BLaER1 treated with 17β-estradiol and CSF1 and Interleukin-3, amounts not matched to agents 10 nM and 100 nM (cell line): ENCODE measurements at regions not wholly inside any gene's neighbourhood (a gene's known extent, or its start where the extent isn't known, plus 50 kb on each side); places are given as distances from the start of the nearest gene placed in this dataset.
A peak's percentile ranks its signal among the peaks of the same experiment; 100 is the strongest.

Experiments
- H3K27ac ChIP-seq, 11 experiments: shearing (Covaris generic); formaldehyde crosslinking; 2 replicates each; pipeline ENCODE4 v1.8.1; 2022
- H3K27me3 ChIP-seq, 11 experiments: shearing (Covaris generic); formaldehyde crosslinking; 2 replicates each; pipeline ENCODE4 v1.8.1; 2022
- H3K36me3 ChIP-seq, 11 experiments: shearing (Covaris generic); formaldehyde crosslinking; 2 replicates each; pipeline ENCODE4 v1.8.1; 2022
- H3K4me1 ChIP-seq, 10 experiments: shearing (Covaris generic); formaldehyde crosslinking; 2 replicates each; pipeline ENCODE4 v1.8.1; 2022
- H3K4me2 ChIP-seq, 11 experiments: shearing (Covaris generic); formaldehyde crosslinking; 2 replicates each; pipeline ENCODE4 v1.8.1; 2022
- H3K4me3 ChIP-seq, 10 experiments: shearing (Covaris generic); formaldehyde crosslinking; 2 replicates each; pipeline ENCODE4 v1.8.1; 2022
- H3K9ac ChIP-seq, 11 experiments: shearing (Covaris generic); formaldehyde crosslinking; 2 replicates each; pipeline ENCODE4 v1.8.1; 2022
- H3K9me3 ChIP-seq, 11 experiments: shearing (Covaris generic); formaldehyde crosslinking; replicated peaks in 1 of 11; 2 replicates each; pipeline ENCODE4 v1.8.1; 2022
- H4K20me1 ChIP-seq, 11 experiments: shearing (Covaris generic); formaldehyde crosslinking; 2 replicates each; pipeline ENCODE4 v1.8.1; 2022
- Cebpa-rat ChIP-seq, 11 experiments: shearing (Covaris generic); IDR thresholded peaks; 2 replicates each; pipeline ENCODE4 v1.8.1; 2022

DNA sequence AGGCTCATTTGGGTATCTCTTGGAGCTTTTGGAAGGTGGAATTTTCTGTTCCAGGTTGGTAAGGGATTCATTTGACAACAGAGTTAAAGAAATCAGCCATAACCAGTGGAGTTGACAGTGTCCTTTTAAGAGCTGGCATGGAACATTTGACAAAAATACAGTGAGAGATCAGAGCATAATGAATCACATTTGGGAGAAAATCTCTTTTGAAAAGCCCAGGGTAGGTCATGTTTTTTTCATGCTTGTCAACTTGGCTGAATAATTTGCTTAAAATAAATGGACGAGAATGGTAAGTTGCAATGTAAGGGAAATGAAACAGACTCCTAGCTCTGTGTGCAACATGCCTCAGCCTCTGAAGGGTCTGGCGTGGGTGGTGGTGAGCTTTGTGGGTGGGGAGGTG, 235.3 kb upstream of the N4BP1 start:
- peak overlapping the region in 3 of 11 experiments; percentile 2 to 23 (median 15); a peak in 2 of 22 replicates for H3K4me2 ChIP-seq
- H3K36me3 ChIP-seq: no peaks in the 10 kb centered on the region
- no peak overlapping the region for H3K27ac ChIP-seq
- no peak for TF ChIP-seq Cebpa-rat (IDR thresholded peaks at IDR 0.05)
- peaks cover 0 to 18% (median 0%) of the 10 kb centered on the region in 10 experiments; a peak in 6 of 20 replicates for H3K4me1 ChIP-seq
- no peaks in the 10 kb centered on the region for H3K27me3 ChIP-seq
- no peak overlapping the region for H3K4me3 ChIP-seq
- H4K20me1 ChIP-seq: no peaks in the 10 kb centered on the region
- no peaks in the 10 kb centered on the region for H3K9me3 ChIP-seq
- no peak overlapping the region for H3K9ac ChIP-seq

DNA sequence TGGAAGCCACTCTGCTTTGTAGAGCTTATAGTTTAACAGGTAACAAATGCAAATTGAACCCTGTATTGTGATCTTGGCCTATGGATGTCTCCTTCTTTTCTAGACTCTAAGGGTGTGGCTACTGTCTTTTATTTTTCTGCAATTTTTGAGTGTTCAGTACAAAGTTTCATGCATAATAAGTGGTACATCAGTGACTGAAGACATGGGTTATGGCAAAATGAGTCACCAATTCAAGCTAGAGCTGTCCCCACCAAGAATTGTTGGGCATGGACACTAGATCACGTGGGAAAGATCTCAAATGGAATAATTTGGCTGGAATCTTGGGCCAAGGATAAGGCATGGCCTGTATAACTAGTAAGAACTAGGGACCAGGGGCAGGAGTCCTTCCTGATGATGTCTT, 228.4 kb upstream of the N4BP1 start:
- Histone ChIP-seq H3K9me3 (no peaks in the 10 kb centered on the region), H4K20me1 (no peaks in the 10 kb centered on the region), H3K4me2 (no peak overlapping the region), H3K27me3 (no peaks in the 10 kb centered on the region), H3K36me3 (no peaks in the 10 kb centered on the region), H3K4me3 (no peak overlapping the region), H3K4me1 (no peaks in the 10 kb centered on the region), H3K27ac (no peak overlapping the region), H3K9ac (no peak overlapping the region)
- TF ChIP-seq Cebpa-rat (IDR thresholded peaks at IDR 0.05): no peak

DNA sequence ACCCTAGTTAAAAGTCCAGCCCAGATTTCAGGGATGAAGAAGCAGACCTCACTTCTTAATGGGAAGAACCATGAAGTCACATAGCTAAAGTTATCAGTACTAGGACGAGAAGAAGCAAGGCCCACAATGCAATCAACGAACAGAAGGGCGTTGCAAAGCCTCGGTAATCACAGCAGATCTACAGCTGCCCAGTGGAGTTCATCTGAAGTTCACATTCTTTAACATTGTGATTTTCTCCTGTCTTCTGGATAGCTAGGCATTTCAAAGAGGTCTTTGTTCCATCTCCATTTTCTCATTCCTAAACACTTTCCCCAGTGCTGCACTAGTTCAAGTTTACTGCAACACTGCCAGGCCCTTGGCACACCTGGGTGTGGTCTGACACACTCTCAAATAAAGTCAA, 226.7 kb upstream of the N4BP1 start:
- H3K27me3 ChIP-seq: no peaks in the 10 kb centered on the region
- H3K4me2 ChIP-seq: no peak overlapping the region
- H3K9me3 ChIP-seq: no peaks in the 10 kb centered on the region
- H3K4me1 ChIP-seq: no peaks in the 10 kb centered on the region
- no peak for TF ChIP-seq Cebpa-rat (IDR thresholded peaks at IDR 0.05)
- no peaks in the 10 kb centered on the region for H3K36me3 ChIP-seq
- H3K9ac ChIP-seq: no peak overlapping the region
- no peak overlapping the region for H3K4me3 ChIP-seq
- no peaks in the 10 kb centered on the region for H4K20me1 ChIP-seq
- no peak overlapping the region for H3K27ac ChIP-seq

DNA sequence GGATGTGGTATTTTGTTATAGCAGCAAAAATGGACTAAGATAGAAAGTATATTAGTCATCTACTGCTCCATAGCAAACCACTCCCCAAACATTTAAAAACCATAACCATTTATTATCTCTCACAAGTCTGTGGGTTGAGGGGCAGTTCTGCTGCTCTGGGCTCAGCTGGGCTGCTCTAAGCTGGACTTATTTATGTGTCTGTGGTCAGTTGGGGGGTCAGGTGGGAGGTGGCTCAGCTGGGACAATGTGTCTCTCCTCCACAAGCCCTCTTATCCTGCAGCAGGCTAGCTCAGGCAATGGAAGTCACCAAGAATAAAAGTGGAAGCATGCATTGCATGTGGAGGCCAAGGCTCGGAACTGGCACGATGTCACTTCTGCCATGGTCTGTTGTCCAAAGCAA, 226.1 kb upstream of the N4BP1 start:
- Histone ChIP-seq H3K27me3 (no peaks in the 10 kb centered on the region), H3K4me1 (no peaks in the 10 kb centered on the region), H3K9me3 (no peaks in the 10 kb centered on the region), H3K9ac (no peak overlapping the region), H3K27ac (no peak overlapping the region), H3K4me2 (no peak overlapping the region), H3K36me3 (no peaks in the 10 kb centered on the region), H3K4me3 (no peak overlapping the region), H4K20me1 (no peaks in the 10 kb centered on the region)
- TF ChIP-seq Cebpa-rat (IDR thresholded peaks at IDR 0.05): no peak

DNA sequence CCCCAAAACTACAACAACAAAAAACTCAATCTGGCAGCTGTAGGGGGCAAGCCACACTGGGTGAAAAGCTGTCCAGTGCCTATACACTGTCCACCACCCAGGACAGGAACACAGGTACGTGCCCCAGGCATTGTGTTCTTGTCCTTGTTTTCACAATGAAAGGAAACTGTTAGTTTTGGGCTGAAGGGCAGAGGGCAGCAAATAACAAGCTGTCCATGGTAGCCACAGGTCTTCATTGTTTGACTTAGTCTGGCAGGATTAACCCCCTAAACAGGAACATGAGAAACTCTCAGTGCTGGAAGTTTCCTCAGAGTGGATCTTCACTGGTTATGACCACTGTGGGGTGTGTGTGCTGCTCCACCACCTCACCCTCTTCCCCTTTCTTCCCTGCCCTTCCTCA, 224.6 kb upstream of the N4BP1 start:
- H3K4me2 ChIP-seq: no peak overlapping the region
- TF ChIP-seq Cebpa-rat (IDR thresholded peaks at IDR 0.05): no peak
- H3K4me1 ChIP-seq: no peaks in the 10 kb centered on the region
- H3K9me3 ChIP-seq: no peaks in the 10 kb centered on the region
- H3K4me3 ChIP-seq: no peak overlapping the region
- no peak overlapping the region for H3K9ac ChIP-seq
- no peaks in the 10 kb centered on the region for H3K27me3 ChIP-seq
- no peaks in the 10 kb centered on the region for H3K36me3 ChIP-seq
- H4K20me1 ChIP-seq: no peaks in the 10 kb centered on the region
- no peak overlapping the region for H3K27ac ChIP-seq

DNA sequence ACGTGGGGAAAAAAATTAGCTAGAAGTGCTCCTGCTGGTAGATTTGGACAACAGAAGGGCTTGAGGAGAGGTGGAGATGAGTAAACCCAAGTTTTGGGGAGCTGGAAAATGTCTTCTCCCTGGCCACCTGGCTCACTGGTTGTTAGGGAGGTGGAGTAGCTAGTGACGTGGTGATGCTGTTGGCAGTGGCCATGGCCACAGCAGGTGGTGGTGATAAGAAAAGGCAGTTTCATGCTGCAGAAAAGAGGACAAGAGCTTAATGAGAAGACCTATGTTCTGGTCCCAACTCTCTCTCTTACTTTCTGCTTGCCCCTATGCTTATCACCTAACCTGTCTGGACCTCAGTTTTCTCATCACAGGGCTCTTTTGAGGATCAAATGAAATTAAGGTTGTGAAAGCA, 223.5 kb upstream of the N4BP1 start:
- no peak overlapping the region for H3K27ac ChIP-seq
- no peaks in the 10 kb centered on the region for H3K27me3 ChIP-seq
- no peaks in the 10 kb centered on the region for H3K36me3 ChIP-seq
- H3K4me2 ChIP-seq: no peak overlapping the region
- no peaks in the 10 kb centered on the region for H4K20me1 ChIP-seq
- H3K9me3 ChIP-seq: no peaks in the 10 kb centered on the region
- TF ChIP-seq Cebpa-rat (IDR thresholded peaks at IDR 0.05): no peak
- no peak overlapping the region for H3K4me3 ChIP-seq
- no peak overlapping the region for H3K9ac ChIP-seq
- H3K4me1 ChIP-seq: no peaks in the 10 kb centered on the region

DNA sequence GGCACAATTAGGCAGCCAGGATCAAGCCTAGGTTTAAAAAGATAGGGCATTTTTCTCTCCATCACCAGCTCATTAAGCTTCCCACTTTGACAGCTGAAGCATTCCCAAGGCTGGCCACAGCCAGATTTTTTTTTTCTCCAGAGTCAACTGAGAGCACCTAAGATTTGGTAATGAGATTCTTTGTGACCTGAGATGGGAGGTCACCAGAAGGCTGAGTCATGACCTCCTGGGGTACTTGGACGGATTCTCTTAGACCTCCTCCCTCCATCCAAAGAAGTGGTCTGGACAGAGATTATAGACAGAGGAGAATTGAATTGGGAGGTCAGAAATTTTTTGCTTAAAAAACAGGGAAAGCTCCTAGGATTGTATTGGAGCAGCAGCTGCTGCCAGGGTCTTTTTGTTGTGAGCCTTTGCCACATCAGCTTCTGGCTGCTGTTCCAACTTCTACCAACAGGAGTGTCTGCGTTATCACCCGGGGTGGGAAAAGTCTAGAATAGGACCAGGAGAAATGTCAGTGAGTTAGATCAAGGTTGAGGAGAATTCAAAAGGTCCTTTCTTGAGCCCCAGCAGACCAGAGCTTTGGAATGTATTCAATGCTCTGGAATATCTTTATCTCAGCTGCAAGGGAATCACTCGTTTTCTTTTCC, 221.2 kb upstream of the N4BP1 start:
- Histone ChIP-seq H3K4me1 (no peaks in the 10 kb centered on the region), H3K27ac (no peak overlapping the region), H3K36me3 (no peaks in the 10 kb centered on the region), H3K4me2 (no peak overlapping the region), H3K4me3 (no peak overlapping the region), H3K9me3 (no peaks in the 10 kb centered on the region), H4K20me1 (no peaks in the 10 kb centered on the region), H3K9ac (no peak overlapping the region), H3K27me3 (no peaks in the 10 kb centered on the region)
- no peak for TF ChIP-seq Cebpa-rat (IDR thresholded peaks at IDR 0.05)

DNA sequence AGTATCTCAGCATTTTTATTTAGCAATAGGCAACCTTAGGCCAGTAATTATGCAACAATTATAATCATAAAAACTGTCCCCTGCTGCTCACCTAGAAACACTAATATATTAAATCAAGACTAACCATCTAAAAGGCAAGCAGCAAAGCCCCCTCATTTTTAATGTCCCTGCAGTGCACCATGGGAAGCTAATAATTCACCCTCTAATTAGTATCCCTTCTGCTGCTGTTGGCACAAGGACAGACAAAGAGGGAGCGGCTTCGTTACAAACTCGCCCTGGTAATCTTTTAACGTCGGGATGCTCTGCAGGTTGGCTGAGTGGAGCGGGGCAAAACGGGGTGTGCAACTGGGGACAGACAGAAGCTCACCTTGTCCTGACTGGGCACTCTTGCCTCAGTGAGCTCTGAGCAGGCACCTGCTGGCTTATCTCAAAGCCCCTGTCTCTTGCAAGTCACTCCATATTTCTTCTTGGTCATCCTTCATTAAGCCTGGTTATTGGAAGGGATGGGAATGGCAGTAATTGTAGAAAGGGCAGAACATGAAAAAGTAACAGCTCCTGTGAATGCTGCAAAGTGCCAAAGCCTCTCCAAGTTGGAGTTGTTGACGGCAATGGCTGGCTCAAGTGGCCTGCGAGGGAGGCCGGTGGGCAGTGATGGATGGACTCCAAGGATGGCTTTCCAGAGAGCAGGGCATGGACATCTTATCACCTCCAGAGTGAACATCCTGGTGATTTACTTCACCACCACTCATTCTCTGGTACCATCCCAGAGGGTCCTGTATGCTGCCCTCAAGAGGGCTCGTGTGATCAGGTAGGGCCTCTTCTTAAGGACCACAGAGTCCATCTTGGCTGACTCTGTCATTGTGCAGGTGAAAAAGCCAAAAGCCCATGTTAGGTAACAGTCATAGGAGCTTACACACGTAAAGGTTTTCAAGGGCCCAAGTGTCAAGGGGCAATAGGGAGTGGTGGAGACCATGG, 219.6 kb upstream of the N4BP1 start:
- Histone ChIP-seq H3K27ac (no peak overlapping the region), H4K20me1 (no peaks in the 10 kb centered on the region), H3K36me3 (no peaks in the 10 kb centered on the region), H3K4me2 (no peak overlapping the region), H3K4me1 (no peaks in the 10 kb centered on the region), H3K4me3 (no peak overlapping the region), H3K9ac (no peak overlapping the region), H3K9me3 (peaks cover 0 to 4% (median 0%) of the 10 kb centered on the region in 11 experiments; a peak in 1 of 22 replicates), H3K27me3 (no peaks in the 10 kb centered on the region)
- TF ChIP-seq Cebpa-rat (IDR thresholded peaks at IDR 0.05): no peak

DNA sequence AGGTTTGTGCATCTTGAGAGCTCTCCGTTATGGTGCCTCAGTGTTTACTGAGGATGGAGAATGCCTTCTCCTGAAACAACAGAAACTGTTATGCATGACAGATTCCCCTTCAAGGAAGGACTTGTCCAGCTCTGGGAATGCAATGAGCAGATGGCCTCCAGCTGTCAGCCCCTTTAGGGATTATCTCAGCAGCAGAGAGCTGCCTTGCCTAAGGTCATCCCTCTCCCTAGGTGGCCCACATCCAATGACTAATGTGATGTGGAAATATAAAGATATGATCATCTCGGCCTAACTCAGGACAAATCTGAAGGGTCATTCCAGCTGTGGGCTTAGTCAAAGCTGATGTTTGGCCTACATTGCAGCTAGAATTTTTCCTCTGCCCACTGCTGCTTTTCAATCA, 214.3 kb upstream of the N4BP1 start:
- H3K27me3 ChIP-seq: no peaks in the 10 kb centered on the region
- H3K36me3 ChIP-seq: no peaks in the 10 kb centered on the region
- no peak overlapping the region for H3K4me2 ChIP-seq
- 0 out of 20 replicates have a peak, but pooled peaks cover 0 to 3% (median 0%) of the 10 kb centered on the region in 10 experiments for H3K4me1 ChIP-seq
- H4K20me1 ChIP-seq: no peaks in the 10 kb centered on the region
- H3K27ac ChIP-seq: no peak overlapping the region
- H3K9ac ChIP-seq: no peak overlapping the region
- no peak overlapping the region for H3K4me3 ChIP-seq
- peaks cover 0 to 6% (median 0%) of the 10 kb centered on the region in 11 experiments; a peak in 1 of 22 replicates for H3K9me3 ChIP-seq
- TF ChIP-seq Cebpa-rat (IDR thresholded peaks at IDR 0.05): no peak
